ENCODE measurements at regions not wholly inside any gene's neighbourhood (a gene's known extent, or its start where the extent isn't known, plus 50 kb on each side); places are given as distances from the start of the nearest gene placed in this dataset.

GRCh38 chr14:22159099-22159498, 429.9 kb downstream of the DAD1 start:
- no peak for DNase-seq (ENCODE audit: low read depth, low spot score)

- DNase-seq (ENCODE audit: low read depth, low spot score): no peak
These were observed 430.5 kb downstream of the DAD1 start for GRCh38 chr14:22158560-22158959.

- DNase-seq (ENCODE audit: low read depth, low spot score): no peak
These were observed 433.5 kb downstream of the DAD1 start for GRCh38 chr14:22155571-22155970.

GRCh38 chr14:22152903-22153302, 436.1 kb downstream of the DAD1 start:
- DNase-seq (ENCODE audit: low read depth, low spot score): no peak

- no peak for DNase-seq (ENCODE audit: low read depth, low spot score)
These were observed 436.7 kb downstream of the DAD1 start for GRCh38 chr14:22152161-22152870.

- no peak for DNase-seq (ENCODE audit: low read depth, low spot score)
These were observed 437.9 kb downstream of the DAD1 start for GRCh38 chr14:22151121-22151520.

GRCh38 chr14:22149058-22149457, 440.0 kb downstream of the DAD1 start:
- DNase-seq (ENCODE audit: low read depth, low spot score): no peak

GRCh38 chr14:22147716-22148115, 441.3 kb downstream of the DAD1 start:
- DNase-seq (ENCODE audit: low read depth, low spot score): no peak

GRCh38 chr14:22143363-22143762, 445.7 kb downstream of the DAD1 start:
- no peak for DNase-seq (ENCODE audit: low read depth, low spot score)

- no peak for DNase-seq (ENCODE audit: low read depth, low spot score)
These were observed 448.4 kb downstream of the DAD1 start for GRCh38 chr14:22140633-22141032.

GRCh38 chr14:22131749-22132476, 457.1 kb downstream of the DAD1 start:
- peak; percentile 1 for DNase-seq (ENCODE audit: low read depth, low spot score)

GRCh38 chr14:22124073-22124613, 450.5 kb upstream of the OR4E1 start:
- no peak for DNase-seq (ENCODE audit: low read depth, low spot score)

- DNase-seq (ENCODE audit: low read depth, low spot score): no peak
These were observed 449.4 kb upstream of the OR4E1 start for GRCh38 chr14:22122829-22123560.

GRCh38 chr14:22122227-22122818, 448.7 kb upstream of the OR4E1 start:
- no peak for DNase-seq (ENCODE audit: low read depth, low spot score)

GRCh38 chr14:22118899-22119477, 445.4 kb upstream of the OR4E1 start:
- no peak for DNase-seq (ENCODE audit: low read depth, low spot score)

GRCh38 chr14:22113401-22113800, 439.8 kb upstream of the OR4E1 start:
- DNase-seq (ENCODE audit: low read depth, low spot score): no peak

GRCh38 chr14:22112004-22112403, 438.4 kb upstream of the OR4E1 start:
- no peak for DNase-seq (ENCODE audit: low read depth, low spot score)

- DNase-seq (ENCODE audit: low read depth, low spot score): no peak
These were observed 434.1 kb upstream of the OR4E1 start for GRCh38 chr14:22107753-22108152.

- no peak for DNase-seq (ENCODE audit: low read depth, low spot score)
These were observed 433.4 kb upstream of the OR4E1 start for GRCh38 chr14:22106700-22107697.

- no peak for DNase-seq (ENCODE audit: low read depth, low spot score)
These were observed 432.0 kb upstream of the OR4E1 start for GRCh38 chr14:22105624-22106006.

All from activated naive CD8-positive, alpha-beta T cell treated with anti-CD3 and anti-CD28 coated beads, Interleukin-2, amount 50 U/mL, for 16 hours (primary cell).